Glutamatergic neuron (in vitro differentiated cells): ENCODE measurements at regions not wholly inside any gene's neighbourhood (a gene's known extent, or its start where the extent isn't known, plus 50 kb on each side); places are given as distances from the start of the nearest gene placed in this dataset.

ENCODE experiments used
- DNase-seq: peaks from one replicate; pipeline ENCODE4 v3.0.0; 2022
- H3K27ac Mint-ChIP-seq: one replicate; pipeline ENCODE4 v1.8.0; 2020; ENCODE audit warnings: mild to moderate bottlenecking, mixed read lengths, inconsistent platforms; ENCODE audit not compliant: unreplicated experiment
- H3K27me3 Mint-ChIP-seq: one replicate; pipeline ENCODE4 v1.8.0; 2020; ENCODE audit warnings: mild to moderate bottlenecking, moderate library complexity, mixed read lengths, inconsistent platforms; ENCODE audit not compliant: unreplicated experiment
- H3K36me3 Mint-ChIP-seq: one replicate; pipeline ENCODE4 v1.8.0; 2020; ENCODE audit warnings: mild to moderate bottlenecking, mixed read lengths, inconsistent platforms; ENCODE audit not compliant: unreplicated experiment
- H3K4me1 Mint-ChIP-seq: one replicate; pipeline ENCODE4 v1.8.0; 2020; ENCODE audit warnings: mild to moderate bottlenecking, low read depth, mixed read lengths, inconsistent platforms; ENCODE audit not compliant: unreplicated experiment
- H3K4me3 Mint-ChIP-seq: one replicate; pipeline ENCODE4 v1.8.0; 2020; ENCODE audit warnings: mild to moderate bottlenecking, mixed read lengths, inconsistent platforms; ENCODE audit not compliant: unreplicated experiment
- H3K9me3 Mint-ChIP-seq: one replicate; pipeline ENCODE4 v1.8.0; 2020; ENCODE audit warnings: mild to moderate bottlenecking, moderate library complexity, mixed read lengths, inconsistent platforms; ENCODE audit not compliant: unreplicated experiment
- TF ChIP-seq, protein P1 (sequence below): fragments of 200-600 bp; sonication (generic); IDR thresholded peaks from one replicate; pipeline ENCODE4 v1.5.0; 2021; ENCODE audit not compliant: partially characterized antibody, unreplicated experiment

DNA sequence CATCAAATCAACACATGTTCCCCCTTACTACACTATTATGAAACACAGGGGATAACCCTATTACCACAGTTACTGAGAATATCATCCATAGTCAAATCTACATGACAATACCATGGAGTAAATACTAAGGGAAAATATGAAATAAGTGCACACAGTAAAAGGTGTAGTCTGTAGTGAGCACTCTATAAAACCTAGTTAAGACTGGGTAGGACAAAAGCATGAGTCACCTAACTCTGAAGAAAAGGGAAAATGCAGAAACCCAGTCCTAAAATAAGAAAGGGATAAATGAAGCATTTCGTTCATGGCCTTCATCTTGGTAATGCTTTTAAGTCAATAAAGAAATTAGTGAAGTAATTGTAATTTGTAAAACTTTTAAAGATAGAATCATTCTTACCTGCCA is 65.4 kb upstream of the ACVR2A start:
- TF ChIP-seq, protein P1, sequence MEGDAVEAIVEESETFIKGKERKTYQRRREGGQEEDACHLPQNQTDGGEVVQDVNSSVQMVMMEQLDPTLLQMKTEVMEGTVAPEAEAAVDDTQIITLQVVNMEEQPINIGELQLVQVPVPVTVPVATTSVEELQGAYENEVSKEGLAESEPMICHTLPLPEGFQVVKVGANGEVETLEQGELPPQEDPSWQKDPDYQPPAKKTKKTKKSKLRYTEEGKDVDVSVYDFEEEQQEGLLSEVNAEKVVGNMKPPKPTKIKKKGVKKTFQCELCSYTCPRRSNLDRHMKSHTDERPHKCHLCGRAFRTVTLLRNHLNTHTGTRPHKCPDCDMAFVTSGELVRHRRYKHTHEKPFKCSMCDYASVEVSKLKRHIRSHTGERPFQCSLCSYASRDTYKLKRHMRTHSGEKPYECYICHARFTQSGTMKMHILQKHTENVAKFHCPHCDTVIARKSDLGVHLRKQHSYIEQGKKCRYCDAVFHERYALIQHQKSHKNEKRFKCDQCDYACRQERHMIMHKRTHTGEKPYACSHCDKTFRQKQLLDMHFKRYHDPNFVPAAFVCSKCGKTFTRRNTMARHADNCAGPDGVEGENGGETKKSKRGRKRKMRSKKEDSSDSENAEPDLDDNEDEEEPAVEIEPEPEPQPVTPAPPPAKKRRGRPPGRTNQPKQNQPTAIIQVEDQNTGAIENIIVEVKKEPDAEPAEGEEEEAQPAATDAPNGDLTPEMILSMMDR = no peak
- no peak overlapping the region for H3K4me3 Mint-ChIP-seq
- no peak for DNase-seq
- H3K36me3 Mint-ChIP-seq = no peaks in the 10 kb centered on the region
- H3K27ac Mint-ChIP-seq = no peak overlapping the region
- no peaks in the 10 kb centered on the region for H3K9me3 Mint-ChIP-seq
- H3K4me1 Mint-ChIP-seq = peaks cover 7% of the 10 kb centered on the region
- no peaks in the 10 kb centered on the region for H3K27me3 Mint-ChIP-seq

DNA sequence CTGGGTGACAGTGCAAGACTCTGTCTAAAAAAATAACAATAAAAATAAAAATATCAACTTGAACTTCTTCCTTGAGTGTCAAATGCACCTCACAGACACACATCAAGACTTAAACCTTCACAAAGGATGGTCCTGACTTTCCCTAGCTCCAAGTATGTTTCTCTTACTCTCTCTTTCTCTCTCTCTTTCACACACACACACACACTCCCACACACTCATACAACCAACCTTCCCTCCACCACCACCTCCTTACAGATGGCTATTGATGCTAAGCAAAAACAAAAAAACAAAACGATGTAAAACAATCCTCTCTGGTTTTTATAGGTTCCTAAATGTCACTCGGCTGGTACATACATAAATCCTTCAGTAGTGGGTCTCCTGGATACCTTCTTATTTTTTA is 67.4 kb upstream of the ACVR2A start:
- Mint-ChIP-seq H3K4me1 (peaks cover 4% of the 10 kb centered on the region), H3K4me3 (no peak overlapping the region), H3K27me3 (no peaks in the 10 kb centered on the region), H3K36me3 (no peaks in the 10 kb centered on the region), H3K9me3 (no peaks in the 10 kb centered on the region), H3K27ac (no peak overlapping the region)
- TF ChIP-seq, protein P1 = no peak
- no peak for DNase-seq

DNA sequence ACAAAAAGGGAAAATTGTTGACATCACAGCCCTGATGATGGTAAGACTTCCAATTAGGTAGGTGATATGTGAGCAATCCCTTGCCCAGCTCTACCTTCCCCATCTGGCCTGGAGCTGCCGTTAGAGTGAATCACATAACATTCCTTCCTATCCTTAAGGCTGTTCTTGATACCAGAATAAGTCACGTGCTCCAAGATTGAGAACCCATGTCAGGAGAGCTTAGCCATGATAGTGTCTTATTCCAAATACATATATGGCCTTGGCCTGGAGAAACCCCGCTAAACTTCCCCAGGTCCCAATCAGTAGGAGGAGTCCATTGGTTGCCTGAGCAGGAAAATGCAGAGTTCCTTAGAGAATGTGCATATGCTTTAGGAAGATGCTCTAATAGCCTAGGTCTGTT is 70.0 kb upstream of the ACVR2A start:
- H3K4me1 Mint-ChIP-seq = no peaks in the 10 kb centered on the region
- TF ChIP-seq, protein P1 = no peak
- no peak overlapping the region for H3K4me3 Mint-ChIP-seq
- peaks cover under 1% of the 10 kb centered on the region for H3K9me3 Mint-ChIP-seq
- DNase-seq = no peak
- no peaks in the 10 kb centered on the region for H3K36me3 Mint-ChIP-seq
- H3K27me3 Mint-ChIP-seq = no peaks in the 10 kb centered on the region
- H3K27ac Mint-ChIP-seq = no peak overlapping the region

DNA sequence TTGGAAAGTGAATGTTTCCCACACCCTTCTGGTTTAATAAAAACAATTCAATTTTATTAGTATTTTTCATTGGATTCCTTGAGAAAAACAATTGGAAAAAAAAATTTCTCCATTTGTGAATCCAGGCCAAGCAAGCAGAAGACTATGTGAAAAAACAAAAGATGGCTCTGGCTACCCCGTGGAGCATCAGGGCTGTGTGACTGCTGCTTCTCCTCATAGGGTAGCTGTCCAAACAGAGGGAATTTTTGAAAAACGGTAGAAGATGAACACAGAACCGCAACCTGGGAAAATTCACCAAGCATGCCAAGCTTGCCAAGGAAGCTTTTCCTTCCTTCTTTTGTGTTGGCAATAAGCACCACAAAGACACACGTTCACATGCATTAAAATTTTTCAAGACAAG is 71.3 kb upstream of the ACVR2A start:
- no peak overlapping the region for H3K27ac Mint-ChIP-seq

DNA sequence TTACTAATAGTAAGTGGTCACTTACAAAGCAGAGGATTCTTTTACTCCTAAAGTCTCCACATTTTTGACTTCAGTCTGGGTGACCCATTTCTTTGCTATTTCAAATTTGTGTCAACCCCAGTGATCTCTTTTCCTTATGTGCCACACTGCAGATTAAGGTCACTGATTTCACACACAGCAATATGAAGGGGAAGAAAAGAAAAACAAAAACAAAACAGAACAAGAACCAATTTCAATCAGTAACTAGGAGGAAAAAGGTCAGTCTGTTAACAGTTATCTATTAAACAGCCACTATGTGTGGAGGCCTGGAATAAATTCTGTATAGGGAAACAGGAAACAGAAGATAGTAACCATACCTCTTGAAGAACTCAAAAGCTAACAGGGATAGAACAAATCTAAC is 72.0 kb upstream of the ACVR2A start:
- H3K27me3 Mint-ChIP-seq = no peaks in the 10 kb centered on the region
- TF ChIP-seq, protein P1 = no peak
- no peak overlapping the region for H3K4me3 Mint-ChIP-seq
- H3K27ac Mint-ChIP-seq = no peak overlapping the region
- peaks cover under 1% of the 10 kb centered on the region for H3K36me3 Mint-ChIP-seq
- no peak for DNase-seq
- H3K9me3 Mint-ChIP-seq = peaks cover 2% of the 10 kb centered on the region
- no peaks in the 10 kb centered on the region for H3K4me1 Mint-ChIP-seq

More for the DNA sequence above, 71.3 kb upstream of the ACVR2A start:
- H3K4me3 Mint-ChIP-seq = no peak overlapping the region
- H3K27me3 Mint-ChIP-seq = no peaks in the 10 kb centered on the region
- TF ChIP-seq, protein P1 = no peak
- no peaks in the 10 kb centered on the region for H3K4me1 Mint-ChIP-seq
- peaks cover 2% of the 10 kb centered on the region for H3K9me3 Mint-ChIP-seq
- no peaks in the 10 kb centered on the region for H3K36me3 Mint-ChIP-seq
- no peak for DNase-seq
